ENCODE measurements at regions not wholly inside any gene's neighbourhood (a gene's known extent, or its start where the extent isn't known, plus 50 kb on each side); places are given as distances from the start of the nearest gene placed in this dataset.
"Not testable (repeated sequence)": the region's sequence is repeated elsewhere in the genome, so short reads cannot be mapped to it uniquely, and the experiment has no call there.

DNA sequence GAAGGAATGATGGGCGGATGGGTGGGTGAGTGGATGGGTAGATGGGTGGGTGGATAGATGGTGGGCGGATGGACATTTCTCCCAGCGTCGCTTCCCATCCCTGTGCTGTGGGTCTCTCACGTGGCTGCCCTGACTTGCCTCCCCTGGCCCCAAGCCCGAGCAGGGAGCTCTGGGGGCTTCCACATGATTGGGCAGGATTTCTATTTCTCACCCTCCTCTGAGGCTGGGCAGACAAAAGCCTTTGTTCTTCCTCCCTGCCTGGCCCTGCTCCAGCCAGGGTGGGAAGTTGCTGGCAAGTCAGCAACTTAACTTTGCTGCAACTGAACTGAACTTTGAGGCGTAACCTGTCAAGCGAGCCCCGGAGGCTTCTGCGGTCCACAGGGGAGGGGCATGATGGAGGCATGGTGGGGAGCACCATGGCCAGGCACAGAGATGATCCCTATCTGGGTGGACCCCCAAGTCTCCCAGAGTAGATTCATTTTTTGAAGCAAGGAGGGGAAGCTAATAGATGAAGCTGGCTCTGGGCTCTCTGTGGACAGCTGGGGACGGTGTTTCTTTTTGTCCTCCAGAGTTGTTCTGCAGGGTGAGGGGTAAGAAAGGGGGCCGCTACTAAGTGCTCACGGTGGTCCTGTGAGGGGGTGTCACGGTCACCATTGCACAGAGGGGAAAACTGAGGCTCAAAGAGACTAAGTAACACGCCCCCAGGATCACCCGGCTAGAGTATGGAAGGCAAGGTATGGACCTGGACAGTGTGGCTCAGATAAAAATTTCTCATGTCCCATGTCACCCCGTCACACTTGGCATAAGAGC, 140.1 kb downstream of the CEBPB start:
- DNase-seq: no peak

DNA sequence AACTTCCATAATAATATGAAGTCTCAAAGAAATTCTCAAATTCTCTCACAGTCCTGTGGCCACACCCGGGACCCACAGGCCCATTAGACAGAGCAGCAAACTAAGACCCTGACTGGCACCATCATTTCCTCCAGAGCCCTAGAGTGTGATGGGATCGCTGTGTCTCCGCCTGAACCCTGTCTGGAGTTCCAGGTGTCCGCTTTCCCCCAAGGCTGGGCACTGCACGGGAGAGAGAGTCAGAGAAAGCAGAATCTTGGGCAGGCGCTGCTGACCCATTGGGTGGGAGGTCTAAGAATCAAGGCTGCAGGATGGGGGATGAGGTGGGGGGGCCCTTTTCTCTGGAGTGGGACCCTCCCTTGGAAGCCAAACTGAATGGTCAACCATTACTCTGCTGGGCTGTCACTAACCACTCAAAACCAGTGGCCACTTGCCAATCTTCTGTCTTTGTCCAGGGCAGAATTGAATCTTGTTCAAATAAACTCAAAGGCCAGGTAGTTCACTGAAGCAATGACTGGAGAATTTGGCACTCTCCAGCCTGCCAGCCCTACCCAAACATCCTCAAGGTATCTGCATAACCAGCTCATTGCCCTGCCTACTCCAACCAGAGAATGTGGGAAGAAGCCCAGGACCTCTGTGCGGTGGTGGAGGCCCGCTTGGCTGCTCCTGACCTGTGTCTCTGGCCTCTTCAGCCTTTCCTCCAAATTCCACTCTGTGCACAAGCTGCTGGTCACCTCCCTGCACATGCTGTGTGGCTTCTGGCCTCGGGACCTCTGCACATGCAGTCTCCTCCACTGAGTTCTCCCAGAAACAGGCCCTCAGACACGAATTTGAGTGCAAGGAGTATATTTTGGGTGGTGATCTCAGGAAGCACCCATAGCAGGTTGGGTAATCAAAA, 141.1 kb downstream of the CEBPB start:
- DNase-seq: no peak

DNA sequence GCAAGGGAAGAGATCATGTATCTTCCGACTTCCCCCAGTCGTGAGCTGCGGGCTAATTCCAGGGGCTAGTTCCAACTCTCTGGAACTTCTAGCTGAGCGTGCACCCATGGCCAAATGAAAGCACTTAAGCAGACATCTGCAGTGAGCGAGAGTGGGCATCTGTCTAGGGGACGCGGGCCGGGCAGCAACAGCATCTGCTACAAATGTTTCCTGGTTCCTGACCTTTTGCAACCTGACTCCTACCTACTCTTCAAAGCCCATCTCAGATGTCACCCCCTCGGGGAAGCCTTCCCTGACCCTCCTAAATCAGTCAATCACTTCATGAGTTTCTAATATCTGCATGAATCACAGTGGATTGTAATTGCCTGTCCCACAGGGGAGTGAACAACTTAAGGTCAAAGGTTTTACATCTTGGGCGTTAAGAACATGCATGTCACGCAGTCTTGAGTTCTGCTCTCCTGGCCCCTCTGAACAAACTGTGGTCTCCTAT, 141.9 kb downstream of the CEBPB start:
- DNase-seq: no peak

DNA sequence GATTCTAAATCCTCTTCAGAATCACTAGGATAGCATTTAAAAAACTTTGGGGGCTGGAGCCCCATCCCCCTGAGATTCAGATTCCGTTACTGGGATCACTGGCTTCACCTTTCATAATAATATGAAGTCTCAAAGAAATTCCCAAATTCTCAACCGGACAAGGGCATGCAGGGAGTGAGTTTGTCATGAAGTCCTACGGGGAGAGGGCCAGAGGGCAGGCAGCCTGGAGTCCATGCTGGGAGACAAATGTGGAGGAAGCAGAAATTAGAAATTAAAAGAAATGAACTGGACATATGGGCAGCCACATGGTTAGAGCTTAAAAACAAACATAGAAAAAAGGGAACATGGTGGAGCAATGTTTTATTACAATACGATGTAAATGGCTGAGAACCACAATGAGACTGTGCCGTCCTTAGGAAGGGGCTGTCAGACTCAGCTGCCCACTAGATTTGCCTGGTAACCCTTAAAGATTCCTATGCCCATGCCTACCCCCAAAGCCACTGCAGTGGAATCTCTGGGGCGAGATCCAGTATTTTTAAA, 142.6 kb downstream of the CEBPB start:
- no peak for DNase-seq

DNA sequence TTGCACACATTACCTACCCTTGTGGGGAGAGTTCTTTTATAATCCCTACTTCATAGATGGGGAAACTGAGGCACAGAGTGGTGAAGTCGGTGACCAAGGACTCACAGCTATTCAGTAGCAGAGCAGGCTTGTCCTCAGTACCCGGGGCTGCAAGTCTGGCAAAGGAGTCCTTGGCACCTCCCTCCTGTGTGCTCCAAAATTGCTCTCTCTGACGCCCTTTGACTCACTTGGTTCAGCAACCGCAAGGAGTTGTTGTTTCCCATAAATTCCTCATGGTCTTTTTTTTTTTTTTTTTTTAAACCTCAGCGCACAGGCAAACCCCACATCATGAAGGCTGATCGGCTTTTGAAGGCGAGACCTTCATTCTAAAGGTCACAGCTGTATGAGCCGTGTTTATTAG, 143.2 kb downstream of the CEBPB start:
- DNase-seq: no peak

DNA sequence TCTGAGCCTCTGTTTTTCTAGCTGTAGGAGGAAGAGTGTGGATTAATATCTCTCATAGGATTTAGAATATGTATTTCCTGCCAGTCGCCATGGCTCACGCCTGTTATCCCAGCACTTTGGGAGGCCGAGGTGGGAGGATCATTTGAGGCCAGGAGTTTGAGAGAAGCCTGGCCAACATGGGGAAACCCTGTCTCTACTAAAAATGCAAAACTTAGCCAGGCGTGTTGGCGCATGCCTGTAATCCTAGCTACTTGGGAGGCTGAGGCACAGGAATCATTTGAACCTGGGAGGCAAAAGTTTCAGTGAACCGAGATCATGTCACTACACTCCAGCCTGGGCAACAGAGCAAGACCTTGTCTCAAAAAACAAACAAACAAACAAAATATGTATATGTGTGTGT, 143.9 kb downstream of the CEBPB start:
- DNase-seq: not testable (repeated sequence)

DNA sequence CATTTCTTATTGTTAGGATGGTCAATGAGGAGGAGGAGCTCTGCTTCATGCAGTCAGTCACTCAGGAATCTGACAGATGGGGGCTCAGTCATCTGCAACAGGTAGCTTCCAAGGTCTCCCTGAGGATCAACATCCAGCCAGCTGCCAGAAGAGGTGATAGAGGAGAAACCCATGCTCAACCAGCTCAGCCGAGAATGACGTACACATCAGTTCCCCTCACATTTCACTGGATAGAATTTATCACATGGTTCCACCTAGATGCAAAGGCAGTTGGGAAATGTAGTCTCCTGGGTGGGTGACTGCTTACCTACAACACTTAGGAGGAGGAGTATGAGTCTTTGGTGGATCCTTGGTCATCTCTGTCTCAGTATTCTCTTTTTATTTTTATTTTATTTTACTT, 144.5 kb downstream of the CEBPB start:
- DNase-seq: no peak

DNA sequence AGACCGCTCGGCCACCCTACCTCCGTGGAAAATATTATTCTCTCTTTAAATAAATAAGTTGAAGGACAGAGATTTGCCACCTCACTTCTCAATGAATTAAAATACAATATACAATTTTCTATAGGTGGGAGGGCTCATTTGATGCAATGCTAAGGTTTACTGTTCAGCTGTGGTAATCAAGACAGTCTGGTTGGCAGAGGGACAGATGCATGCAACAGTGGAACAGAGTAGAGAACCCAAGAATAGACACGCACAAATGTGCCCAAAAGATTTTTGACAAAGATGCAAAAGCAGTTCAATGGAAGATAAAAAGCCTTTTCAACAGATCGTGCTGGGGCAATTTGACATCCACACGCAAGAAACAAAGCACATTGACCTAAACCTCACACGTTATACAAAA, 145.2 kb downstream of the CEBPB start:
- no peak for DNase-seq

DNA sequence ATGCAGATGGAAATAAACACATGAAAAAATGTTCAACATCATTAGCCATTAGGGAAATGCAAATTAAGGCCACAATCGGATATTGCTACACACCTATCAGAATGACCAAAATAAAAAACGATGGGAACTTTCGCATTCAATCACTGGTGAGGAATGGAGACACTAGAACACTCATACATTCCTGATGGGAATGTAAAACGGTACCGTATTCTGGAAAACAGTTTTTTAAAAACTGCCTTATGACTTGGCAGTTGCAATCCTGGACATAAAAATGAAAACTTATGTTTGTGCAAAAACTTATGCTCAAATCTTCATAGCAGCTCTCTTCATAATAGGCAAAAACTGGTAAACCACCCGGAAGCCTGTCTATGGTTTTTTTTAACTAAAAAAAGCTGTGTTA, 146.0 kb downstream of the CEBPB start:
- DNase-seq: no peak

DNA sequence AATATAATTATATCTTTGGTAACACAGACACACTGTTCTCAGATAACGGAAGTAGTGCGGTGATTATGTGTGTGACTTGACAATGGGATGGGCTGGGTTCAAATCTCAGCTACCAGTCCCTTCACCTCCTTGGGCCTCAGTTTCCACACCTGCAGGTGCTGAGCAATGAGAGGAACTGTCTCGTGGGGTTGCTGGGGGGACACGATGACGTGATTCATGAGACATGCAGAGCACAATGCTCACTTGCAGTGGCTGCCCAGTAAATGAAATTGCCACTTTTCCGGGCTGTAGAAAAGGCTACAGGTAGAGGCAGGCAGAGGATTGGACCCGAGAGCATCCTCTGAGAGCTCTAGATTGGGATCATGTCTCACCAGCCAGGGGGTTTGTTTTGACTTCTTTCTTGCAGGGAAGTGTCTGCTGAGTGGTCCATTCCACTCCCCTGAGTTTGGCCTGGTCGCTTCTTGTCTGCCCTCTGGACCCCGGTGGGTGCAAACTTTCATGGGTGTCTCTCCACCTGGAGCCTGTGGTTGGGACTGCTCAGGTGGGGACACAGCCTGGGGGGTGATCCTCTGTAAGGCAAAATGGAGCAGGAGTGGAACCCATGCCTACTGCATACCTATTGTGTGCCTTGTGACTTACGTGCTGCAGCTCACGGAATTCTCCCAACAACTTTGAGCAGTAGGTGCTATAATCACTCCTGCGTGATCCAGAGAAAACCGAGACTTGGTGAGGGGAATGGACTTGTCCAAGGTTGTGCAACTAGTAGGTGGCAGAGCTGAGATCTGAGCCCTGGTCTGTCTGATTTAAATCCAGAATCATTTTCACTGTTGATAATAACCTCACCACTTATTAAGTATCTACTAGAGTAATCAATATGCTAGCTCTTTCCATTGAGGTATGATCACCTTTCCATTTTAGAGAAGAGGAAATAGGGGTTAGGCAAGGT, 147.2 kb downstream of the CEBPB start:
- DNase-seq: no peak

DNA sequence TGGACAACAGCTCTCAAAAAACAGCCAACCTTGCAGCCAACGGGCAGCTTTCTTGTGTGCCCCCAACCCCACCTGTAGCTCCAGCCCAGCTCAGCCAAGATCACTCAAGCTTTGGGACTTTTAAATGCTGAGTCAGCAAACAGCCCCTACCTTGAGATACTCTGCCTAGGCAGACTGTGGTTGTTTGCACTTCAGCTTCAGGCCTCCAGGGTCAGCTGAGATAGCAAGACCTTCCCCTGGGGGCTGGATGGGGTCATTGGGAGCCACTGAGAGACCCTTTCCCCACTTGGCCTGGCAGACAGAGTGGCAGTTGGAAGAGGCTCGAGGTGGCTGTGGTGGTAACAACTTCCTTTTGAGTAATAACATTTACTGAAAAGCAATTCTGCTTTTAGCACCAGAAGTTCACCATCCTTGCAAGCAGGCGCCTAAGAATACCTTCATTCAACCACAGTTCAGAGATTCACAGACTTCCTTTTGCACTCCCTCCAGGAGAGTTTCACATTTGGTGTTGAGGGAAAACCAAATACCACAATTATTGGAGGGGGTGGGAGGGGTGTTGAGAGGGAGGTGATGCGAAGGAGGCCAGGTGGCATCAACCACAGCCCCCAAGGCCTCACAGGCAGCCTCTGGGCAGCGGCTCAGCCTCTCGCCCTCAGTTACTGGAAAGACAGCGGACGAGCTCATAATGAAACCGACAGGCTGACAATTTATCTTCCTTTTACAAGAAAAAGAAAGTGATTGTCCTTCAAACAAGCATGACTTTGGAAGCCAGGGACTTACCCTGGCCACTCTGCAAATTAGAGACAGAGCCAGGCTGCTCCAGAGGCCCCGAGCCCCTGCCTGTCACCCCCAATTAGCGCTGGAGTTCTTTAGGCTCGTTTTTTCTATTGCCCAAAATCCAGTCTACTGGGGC, 148.1 kb downstream of the CEBPB start:
- peak; percentile 44 for DNase-seq

DNA sequence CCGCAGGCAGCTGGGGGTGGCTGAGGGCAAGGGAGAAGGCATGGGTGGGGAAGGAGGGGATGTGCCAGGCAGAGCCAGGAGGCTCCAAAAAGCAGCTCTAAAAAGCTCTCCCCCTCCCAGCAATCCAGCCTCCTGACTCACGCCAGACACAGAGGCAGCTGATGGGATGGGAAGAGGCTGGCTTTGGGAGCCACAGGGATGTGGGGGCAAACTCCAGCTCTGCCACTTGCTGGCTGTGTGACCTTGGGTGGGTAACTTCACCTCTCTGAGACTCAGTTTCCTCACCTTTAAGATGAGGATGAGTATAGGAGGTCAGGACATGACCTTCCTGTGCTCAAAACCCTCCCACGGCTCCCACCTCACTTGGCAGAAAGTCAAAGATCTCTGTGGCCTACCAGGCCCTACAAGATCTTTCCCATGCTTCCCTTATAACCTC, 148.9 kb downstream of the CEBPB start:
- DNase-seq: no peak

DNA sequence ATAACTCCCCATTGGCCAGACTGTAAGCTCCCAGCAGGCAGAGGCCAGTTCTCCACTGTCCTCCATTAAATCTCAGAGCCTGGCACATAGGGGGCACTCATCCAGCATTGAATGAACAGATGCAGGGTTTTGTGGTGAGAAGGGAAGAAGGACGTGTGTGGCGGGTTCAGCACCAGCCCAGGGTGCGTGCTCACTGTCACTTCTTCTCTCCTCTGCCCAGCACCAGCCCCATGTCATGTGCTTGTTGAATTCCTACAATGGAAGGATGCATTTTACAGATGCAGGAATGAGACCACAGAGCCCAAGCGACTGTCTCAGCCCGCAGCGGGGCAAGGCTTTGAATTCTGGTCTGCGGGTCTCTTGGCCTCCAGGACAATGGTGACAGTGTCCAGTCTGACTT, 149.9 kb downstream of the CEBPB start:
- no peak for DNase-seq

DNA sequence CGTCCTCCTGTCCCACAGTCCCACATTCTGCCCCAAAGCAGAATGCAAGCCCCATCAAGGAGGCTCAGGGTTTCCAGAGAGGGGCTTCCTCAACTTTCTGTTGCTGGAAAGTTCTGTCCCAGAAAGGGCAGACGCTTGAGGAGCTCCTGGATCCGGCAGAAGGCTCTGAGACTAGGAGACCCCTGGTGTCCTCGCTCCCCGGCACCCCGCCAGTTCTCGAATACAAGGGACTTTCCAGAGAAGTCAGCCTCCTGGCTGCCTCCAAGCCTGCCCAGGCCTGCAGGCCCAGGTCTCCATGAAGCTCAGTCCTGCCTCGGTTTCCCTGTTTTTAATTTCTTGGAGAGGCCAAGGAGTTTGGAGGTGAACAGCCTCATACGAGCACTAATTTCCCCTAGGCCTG, 150.4 kb downstream of the CEBPB start:
- no peak for DNase-seq

DNA sequence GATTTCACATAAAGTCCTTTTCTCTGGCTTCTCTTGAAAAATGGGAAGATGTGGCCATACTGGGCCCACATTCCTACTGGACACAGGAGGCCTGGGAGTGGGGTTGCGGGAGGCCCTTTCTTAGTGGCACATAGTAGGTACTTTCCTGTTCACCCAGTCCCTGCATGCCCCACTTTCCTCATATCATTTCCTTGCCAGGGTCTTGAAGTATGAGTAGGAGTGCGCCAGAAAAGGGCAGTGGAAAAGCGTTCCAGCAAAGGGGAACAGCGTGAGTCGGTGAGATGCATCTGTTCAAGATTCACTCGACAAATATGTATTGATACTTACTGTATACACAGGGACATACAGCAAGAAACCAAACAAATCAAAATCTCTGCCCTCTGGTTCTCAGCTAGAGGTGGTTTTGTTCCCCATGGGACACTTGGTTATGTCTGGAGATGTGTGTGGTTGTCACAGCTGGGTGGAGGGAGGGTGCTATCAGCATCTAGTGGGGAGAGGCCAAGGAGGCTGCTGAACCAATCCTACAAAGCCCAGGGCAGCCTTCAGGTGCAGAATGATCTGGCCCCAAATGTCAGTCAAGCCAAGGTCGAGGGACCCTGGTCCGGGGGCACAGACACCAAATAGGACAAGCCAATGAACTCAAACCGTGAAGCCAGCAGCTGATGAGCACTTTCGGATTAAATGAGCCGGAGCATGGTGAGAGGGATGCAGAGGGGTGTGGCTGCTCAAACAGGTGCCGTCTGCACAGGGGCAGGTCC, 151.4 kb downstream of the CEBPB start:
- DNase-seq: no peak

DNA sequence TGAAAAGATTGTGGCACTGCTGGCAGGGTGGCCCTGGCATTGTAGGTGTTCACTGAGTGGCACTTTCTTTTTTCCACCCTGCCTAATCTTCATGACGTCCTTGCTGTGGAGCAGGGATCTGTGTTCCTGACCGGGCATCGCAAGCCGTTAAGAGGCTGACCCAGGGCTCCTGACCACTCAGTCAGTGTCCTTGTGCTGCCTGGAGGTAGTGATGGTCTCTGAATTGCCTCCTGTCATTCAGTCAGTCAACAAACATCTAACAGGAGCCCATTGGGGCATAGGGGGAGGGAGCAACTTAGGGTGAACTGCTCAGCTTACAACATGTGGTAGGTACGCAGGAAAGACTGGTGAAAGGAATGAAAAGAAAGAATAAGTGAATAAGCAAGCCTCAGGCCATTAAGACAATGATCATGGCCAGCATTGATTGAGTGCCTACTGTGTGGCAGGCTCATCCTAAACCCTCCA, 152.0 kb downstream of the CEBPB start:
- no peak for DNase-seq

DNA sequence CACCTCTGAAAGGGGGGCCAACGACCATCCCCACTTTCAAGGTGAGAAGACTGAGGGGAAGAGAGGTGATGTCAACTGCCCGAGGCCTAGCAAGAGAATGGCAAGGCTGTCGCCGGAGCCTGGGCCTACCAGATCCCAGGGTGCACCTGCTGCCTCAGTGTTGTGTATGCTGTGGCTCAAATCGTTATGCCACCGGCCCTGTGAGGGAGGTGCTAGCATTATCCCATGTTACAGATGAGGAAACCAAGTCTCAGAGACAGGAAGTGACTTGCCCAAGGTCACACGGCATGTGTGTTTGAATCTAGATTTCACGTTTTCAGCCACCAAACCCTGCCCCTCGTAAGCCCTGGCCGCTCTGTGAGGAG, 152.5 kb downstream of the CEBPB start:
- DNase-seq: no peak

DNA sequence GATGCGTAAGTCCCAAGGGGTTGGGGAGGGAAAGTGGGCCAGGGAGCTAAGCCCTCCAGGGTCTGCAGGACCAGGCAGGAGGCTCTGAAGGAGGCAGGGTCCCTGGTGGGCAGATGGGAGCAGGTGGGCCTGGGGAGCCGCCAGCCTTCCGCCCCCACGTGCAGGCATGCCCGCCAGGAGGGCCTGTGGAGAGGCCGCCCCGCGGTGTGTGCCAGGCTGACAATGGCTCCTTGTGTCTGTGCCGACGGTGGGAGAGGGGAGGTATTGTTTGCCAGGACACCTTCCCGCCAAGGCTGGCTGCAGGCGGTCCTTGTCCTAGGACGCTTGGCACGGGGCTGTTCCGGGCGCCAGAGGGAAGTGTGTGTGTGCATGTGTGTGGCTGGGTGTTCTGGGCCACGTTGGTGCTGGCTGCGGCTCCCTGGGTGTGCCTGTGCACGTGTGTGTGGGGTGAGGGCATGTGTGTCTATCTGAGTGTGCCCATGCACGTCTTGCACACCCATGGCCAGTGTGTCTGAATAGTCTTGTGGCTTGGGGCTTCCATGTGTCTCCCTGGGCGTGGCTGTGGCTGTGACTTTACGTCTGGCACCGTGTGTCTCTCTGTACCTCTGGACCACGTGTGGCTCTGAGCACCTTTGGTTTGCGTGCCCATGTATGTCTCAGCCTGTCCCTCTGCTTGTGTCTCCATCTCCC, 153.0 kb downstream of the CEBPB start:
- DNase-seq: no peak

DNA sequence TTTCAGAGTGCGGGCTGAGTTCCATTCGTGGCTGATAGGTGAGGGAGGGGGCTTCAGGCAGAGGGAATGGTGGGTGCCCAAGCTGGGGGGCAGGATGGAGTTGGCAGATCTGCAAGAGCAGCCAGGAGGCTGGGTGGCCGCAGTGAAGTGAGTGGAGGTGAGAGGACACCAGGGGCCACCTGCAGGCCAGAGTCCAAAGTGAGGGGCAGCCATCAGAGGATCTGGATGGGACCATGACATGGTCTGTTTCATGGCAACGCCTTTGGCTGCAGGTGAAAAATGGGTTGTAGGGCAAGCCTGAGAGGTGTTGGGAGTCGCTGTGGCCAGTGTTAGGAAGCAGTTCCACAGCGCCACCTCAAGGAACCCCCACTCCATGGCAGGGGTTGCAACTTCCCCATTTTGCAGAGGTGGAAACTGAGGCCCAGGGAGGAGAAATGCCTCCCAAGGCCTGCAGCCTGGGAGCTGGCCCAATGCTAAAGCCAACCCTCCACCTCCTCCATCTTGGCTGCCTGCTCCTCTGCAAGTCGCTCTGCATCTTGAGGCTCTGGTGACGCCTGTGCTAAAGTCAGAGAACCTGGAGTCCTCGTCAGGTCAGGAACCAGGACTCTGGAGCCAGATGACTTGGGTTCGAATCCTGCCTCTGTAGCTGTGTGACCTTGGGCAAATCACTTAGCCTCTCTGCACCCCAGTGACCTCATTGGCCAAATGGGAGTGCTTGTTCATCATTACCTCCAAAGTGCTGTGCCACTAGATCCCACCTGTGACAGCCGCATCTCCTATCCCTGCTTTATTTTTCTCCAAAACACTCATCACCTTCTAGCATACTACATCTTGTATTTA, 153.8 kb downstream of the CEBPB start:
- DNase-seq: no peak
